Uterus (tissue), 3 donors: ENCODE measurements at regions not wholly inside any gene's neighbourhood (a gene's known extent, or its start where the extent isn't known, plus 50 kb on each side); places are given as distances from the start of the nearest gene placed in this dataset.

ENCODE experiments used
- DNase-seq, 2 donors: peaks; one replicate each; pipeline ENCODE4 v3.0.0-alpha.2; 2019 to 2020
- H3K27ac ChIP-seq, 2 donors: fragments of 200-600 bp; sonication (generic); 1 replicate in 1 of 2; 2 replicates in 1 of 2; pipeline ENCODE4 v1.5.1; 2016 to 2018
- H3K27me3 ChIP-seq, 2 donors: fragments of 200-600 bp; sonication (generic); one replicate each; pipeline ENCODE4 v1.5.1; 2018 to 2019; ENCODE audit warnings: control low read depth in 1 of 2
- H3K36me3 ChIP-seq, 2 donors: fragments of 200-600 bp; sonication (generic); one replicate each; pipeline ENCODE4 v1.5.1; 2019; ENCODE audit warnings: control low read depth in 1 of 2
- H3K4me1 ChIP-seq, 2 donors: fragments of 200-600 bp; sonication (generic); one replicate each; pipeline ENCODE4 v1.5.1; 2018 to 2019; ENCODE audit warnings: control low read depth in 1 of 2
- H3K4me3 ChIP-seq, 2 donors: fragments of 200-600 bp; sonication (generic); 1 replicate in 1 of 2; 2 replicates in 1 of 2; pipeline ENCODE4 v1.5.1; 2018 to 2019; ENCODE audit warnings: mild to moderate bottlenecking in 1 of 2
- H3K9me3 ChIP-seq, 2 donors: fragments of 200-600 bp; sonication (generic); one replicate each; pipeline ENCODE4 v1.5.1; 2019; ENCODE audit warnings: control low read depth in 1 of 2
- POLR2A ChIP-seq, 2 donors: fragments of 450-650 bp; IDR thresholded peaks; one replicate each; pipeline ENCODE4 v1.6.1; 2016; ENCODE audit warnings: antibody characterized with exemption in 2 of 2, mild to moderate bottlenecking in 1 of 2, moderate library complexity in 1 of 2
- intact Hi-C: fragments of 100-400 bp; cut with DNase I; formaldehyde crosslinking; loops from one replicate; pipeline ENCODE4 v1.15.1; 2023; ENCODE audit warnings: low total_unique reads
- TF ChIP-seq, protein P1 (sequence below), 4 experiments: fragments of 200-600 bp in 2 of 4; fragments of 450-650 bp in 2 of 4; sonication (generic) in 2 of 4; IDR thresholded peaks; one replicate each; pipeline ENCODE4 v1.5.1; 2016 to 2019; ENCODE audit warnings: antibody characterized with exemption in 4 of 4, mild to moderate bottlenecking in 2 of 4, moderate library complexity in 1 of 4
- donor health status: DM: yes; HTN: yes; CAD: no.

DNA sequence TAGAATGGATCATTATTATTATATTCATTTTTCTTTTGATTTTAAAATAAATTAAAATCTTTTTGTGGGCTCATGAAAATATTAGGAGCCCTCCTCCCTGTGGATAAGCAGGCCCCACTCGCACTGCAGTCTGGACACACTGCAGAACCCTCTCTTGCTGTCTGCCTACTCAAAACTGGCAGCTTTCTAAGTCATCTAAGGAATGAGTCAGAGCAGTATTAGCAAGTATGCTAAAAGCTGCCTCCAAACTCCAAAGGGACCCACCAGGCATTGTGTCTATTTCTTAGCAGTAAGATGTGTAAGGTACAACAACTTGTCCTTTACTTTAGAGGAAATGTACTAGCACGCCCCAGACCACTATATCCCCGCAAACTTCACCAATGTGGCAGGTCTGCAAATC lies 108.8 kb downstream of the SYF2 start:
- no peak for DNase-seq
- H3K27ac ChIP-seq: no peak overlapping the region
- intact Hi-C loops: no loop called here
- no peaks in the 10 kb centered on the region for H3K27me3 ChIP-seq
- no peaks in the 10 kb centered on the region for H3K4me1 ChIP-seq
- TF ChIP-seq POLR2A (IDR thresholded peaks at IDR 0.05): no peak
- TF ChIP-seq, protein P1, sequence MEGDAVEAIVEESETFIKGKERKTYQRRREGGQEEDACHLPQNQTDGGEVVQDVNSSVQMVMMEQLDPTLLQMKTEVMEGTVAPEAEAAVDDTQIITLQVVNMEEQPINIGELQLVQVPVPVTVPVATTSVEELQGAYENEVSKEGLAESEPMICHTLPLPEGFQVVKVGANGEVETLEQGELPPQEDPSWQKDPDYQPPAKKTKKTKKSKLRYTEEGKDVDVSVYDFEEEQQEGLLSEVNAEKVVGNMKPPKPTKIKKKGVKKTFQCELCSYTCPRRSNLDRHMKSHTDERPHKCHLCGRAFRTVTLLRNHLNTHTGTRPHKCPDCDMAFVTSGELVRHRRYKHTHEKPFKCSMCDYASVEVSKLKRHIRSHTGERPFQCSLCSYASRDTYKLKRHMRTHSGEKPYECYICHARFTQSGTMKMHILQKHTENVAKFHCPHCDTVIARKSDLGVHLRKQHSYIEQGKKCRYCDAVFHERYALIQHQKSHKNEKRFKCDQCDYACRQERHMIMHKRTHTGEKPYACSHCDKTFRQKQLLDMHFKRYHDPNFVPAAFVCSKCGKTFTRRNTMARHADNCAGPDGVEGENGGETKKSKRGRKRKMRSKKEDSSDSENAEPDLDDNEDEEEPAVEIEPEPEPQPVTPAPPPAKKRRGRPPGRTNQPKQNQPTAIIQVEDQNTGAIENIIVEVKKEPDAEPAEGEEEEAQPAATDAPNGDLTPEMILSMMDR (IDR thresholded peaks at IDR 0.05): no peak
- H3K4me3 ChIP-seq: no peak overlapping the region
- H3K9me3 ChIP-seq: no peaks in the 10 kb centered on the region
- H3K36me3 ChIP-seq: no peaks in the 10 kb centered on the region

DNA sequence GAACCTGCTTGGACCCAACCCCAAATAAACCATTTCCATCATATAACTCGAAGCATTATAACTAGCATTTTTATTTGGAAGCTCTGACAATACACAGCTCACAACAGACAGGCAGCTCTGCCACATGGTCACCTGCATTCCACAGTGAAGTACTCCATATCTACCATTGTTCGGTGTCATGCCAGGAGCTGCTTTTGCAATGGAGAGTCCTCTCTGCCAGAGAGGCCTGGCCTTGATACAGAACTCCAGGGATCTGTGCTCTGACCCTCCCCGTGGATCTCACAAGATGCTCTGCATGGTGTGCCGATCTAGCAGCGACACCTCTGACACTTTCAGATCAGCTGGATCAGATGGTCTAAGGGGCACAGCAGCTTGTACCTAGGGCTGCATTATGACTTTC lies 109.6 kb downstream of the SYF2 start:
- Histone ChIP-seq H3K4me1 (no peaks in the 10 kb centered on the region), H3K36me3 (no peaks in the 10 kb centered on the region), H3K4me3 (no peak overlapping the region), H3K27ac (no peak overlapping the region), H3K27me3 (no peaks in the 10 kb centered on the region), H3K9me3 (no peaks in the 10 kb centered on the region)
- DNase-seq: no peak
- intact Hi-C loops: no loop called here
- TF ChIP-seq POLR2A (IDR thresholded peaks at IDR 0.05): no peak
- TF ChIP-seq, protein P1 (IDR thresholded peaks at IDR 0.05): no peak

DNA sequence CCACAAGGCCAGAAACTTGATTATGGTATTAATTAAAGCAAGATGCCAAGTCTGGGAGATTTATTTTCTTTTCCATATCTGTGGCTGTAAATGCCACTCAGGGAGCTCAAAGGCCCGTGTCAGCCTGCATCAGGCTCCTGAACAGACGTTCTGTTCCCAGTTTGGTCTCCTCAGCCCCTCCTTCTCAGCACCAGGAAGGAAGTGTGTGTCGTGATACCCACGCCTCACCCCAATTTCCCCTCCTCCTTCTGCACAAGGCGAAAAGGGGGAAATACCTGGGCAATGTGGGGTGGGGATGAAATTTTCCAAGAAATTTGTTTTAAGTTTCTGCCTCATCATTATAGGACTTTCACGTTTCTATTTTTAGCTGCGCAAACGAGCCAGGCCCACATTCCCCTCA lies 112.0 kb downstream of the SYF2 start:
- Histone ChIP-seq H3K4me1 (no peaks in the 10 kb centered on the region), H3K27me3 (no peaks in the 10 kb centered on the region), H3K36me3 (no peaks in the 10 kb centered on the region), H3K9me3 (no peaks in the 10 kb centered on the region), H3K4me3 (no peak overlapping the region), H3K27ac (no peak overlapping the region)
- intact Hi-C loops: no loop called here
- TF ChIP-seq POLR2A (IDR thresholded peaks at IDR 0.05): no peak
- TF ChIP-seq, protein P1 (IDR thresholded peaks at IDR 0.05): no peak
- DNase-seq: no peak

DNA sequence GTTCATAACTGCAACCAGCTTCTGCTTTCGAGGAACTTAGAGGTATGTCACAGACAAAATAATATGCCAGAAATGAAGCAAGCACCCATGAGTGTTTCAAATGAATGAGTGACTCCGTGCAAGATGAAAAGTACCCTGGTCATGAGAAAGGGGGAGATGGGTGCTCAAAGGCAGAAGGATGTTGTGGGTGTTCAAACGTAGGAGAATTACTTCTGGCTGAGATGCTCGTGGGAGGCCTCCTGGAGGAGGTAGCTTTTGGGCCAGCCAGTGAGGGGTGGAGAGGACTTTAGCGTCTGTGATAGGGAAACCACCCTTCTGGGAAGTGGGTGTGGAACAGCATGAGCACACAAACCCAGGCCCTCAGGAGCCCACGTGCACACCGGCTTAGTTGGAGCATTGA lies 113.8 kb downstream of the SYF2 start:
- Histone ChIP-seq H3K9me3 (no peaks in the 10 kb centered on the region), H3K27me3 (no peaks in the 10 kb centered on the region), H3K36me3 (no peaks in the 10 kb centered on the region), H3K4me1 (no peaks in the 10 kb centered on the region), H3K27ac (no peak overlapping the region), H3K4me3 (no peak overlapping the region)
- DNase-seq: no peak
- TF ChIP-seq POLR2A (IDR thresholded peaks at IDR 0.05): no peak
- TF ChIP-seq, protein P1 (IDR thresholded peaks at IDR 0.05): no peak
- intact Hi-C loops: no loop called here

DNA sequence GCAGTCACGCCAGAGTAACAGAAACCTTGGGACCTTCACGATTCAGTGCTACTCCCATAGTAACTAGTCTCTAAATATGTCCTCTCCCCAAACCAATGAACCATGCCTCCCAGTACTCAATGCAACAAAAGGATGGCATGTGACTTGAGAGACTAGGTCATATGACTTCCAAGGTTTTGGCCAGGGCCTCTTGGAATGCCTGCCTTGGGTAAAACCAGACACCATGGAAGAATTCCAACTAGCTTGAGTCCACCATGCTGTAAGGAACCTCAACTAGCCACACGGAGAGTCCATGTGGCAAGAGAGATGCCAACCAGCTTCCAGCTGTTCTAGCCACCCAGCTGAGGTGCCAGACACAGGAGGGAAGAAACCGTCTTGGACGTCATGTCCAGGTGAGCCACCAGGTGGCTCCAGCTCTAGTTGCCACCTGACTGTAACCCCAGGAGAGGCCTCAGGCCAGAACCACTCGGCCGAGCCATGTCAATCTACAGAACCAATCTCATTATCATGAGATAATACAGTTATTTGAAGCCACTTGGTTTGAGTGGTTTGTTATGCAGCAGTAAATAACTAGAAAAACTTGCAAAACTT lies 115.0 kb downstream of the SYF2 start:
- intact Hi-C loops: no loop called here
- Histone ChIP-seq H3K4me1 (no peaks in the 10 kb centered on the region), H3K4me3 (no peak overlapping the region), H3K27ac (no peak overlapping the region), H3K36me3 (no peaks in the 10 kb centered on the region), H3K27me3 (no peaks in the 10 kb centered on the region), H3K9me3 (no peaks in the 10 kb centered on the region)
- TF ChIP-seq, protein P1 (IDR thresholded peaks at IDR 0.05): no peak
- no peak for TF ChIP-seq POLR2A (IDR thresholded peaks at IDR 0.05)
- DNase-seq: no peak
